Choroid plexus epithelial cell (primary cell): ENCODE measurements at regions not wholly inside any gene's neighbourhood (a gene's known extent, or its start where the extent isn't known, plus 50 kb on each side); places are given as distances from the start of the nearest gene placed in this dataset.
"Not testable (repeated sequence)": the region's sequence is repeated elsewhere in the genome, so short reads cannot be mapped to it uniquely, and the experiment has no call there.

Experiments
- DNase-seq: peaks from one replicate; pipeline ENCODE4 v3.0.0-alpha.2; 2010; ENCODE audit warnings: low read depth
- H3K4me3 ChIP-seq: 2 replicates; pipeline ENCODE4 v1.5.1; 2011; ENCODE audit warnings: low read depth, mild to moderate bottlenecking, control low read depth, low read length, moderate library complexity
- TF ChIP-seq, protein P1 (sequence below): conservative IDR thresholded peaks from 2 replicates; pipeline ENCODE4 v1.5.1; 2011; ENCODE audit warnings: low read depth, mild to moderate bottlenecking, control low read depth, inconsistent platforms, low read length, moderate library complexity

DNA sequence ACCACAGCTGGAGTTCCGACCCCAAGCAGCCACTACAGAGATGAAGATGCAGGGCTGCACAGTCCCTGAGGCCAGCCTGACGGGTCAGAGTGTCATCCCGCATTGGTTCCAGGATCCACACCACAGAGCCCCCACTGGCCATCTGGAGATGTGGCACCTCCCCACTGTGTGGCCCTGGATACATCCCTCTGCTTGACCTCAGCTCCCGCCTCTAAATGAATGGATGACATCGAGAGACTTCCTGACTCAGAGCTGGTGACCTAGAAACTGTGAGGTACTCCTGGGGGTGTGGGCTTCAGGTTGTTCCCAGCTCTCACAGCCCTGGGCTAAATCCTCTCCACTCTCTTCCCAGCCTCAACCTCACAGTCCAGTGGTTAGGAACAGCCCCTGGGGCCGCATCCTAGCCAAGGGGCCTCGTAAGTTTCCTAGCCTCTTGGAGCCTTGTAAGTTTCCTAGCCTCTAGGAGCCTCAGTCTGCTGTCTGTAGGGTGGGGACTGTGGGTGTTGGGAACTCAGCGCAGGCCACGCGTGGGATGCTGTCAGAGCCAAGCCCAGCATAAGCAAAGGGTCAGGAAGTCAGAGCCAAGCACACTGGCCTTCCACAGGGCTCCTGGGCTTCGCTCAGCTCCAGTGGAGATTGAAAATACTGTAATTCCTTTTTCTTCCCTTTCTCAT, 87.5 kb upstream of the RUNX3 start:
- DNase-seq: peak; percentile 79
- TF ChIP-seq, protein P1, sequence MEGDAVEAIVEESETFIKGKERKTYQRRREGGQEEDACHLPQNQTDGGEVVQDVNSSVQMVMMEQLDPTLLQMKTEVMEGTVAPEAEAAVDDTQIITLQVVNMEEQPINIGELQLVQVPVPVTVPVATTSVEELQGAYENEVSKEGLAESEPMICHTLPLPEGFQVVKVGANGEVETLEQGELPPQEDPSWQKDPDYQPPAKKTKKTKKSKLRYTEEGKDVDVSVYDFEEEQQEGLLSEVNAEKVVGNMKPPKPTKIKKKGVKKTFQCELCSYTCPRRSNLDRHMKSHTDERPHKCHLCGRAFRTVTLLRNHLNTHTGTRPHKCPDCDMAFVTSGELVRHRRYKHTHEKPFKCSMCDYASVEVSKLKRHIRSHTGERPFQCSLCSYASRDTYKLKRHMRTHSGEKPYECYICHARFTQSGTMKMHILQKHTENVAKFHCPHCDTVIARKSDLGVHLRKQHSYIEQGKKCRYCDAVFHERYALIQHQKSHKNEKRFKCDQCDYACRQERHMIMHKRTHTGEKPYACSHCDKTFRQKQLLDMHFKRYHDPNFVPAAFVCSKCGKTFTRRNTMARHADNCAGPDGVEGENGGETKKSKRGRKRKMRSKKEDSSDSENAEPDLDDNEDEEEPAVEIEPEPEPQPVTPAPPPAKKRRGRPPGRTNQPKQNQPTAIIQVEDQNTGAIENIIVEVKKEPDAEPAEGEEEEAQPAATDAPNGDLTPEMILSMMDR: peak; percentile 28
- H3K4me3 ChIP-seq: no peak overlapping the region

DNA sequence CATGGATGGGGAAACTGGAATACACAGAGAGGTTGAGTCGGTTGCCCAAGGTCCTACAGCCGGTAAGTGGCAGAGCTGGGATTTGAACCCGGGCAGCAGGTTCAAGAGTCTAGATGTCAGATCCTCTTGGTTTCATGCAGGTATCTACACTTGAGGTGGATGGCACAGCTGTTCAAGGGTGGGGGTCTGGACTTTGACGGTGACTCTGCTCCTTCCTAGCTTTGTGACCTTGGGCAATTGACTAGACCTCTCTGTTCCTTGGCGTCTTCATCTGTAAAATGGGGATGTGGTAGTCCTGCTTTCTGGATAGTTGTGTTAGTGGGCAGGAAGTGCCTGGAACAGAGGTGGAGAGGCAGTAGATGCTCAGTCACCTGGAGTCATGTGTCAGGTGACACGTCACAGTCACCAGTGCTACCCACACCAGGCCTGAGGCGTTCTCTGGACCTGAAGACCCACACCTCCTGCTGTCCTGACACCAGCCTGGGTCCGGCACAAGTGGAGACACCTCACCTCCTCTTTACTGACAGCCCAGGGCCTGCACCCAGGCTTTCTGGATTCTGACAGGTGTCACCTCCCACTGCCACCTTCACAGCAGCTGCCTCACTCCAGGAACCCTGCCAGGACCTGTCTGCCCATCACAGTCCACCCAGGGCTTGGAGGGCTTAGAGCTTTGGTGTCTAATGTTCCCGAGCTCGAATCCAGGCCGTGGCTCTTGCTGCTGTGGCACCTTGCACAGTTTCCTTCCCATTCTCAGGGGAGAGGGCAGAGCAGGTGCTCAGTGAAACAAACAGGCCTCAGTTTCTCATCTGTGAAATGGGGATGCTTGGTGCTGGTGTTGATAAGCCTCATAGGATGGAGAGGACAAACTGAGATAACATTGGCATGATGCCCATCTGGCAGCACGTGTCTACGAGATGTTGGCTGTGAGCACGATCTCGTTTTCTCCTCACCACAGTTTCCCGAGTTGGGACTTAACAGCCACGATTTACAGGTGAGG, 83.2 kb upstream of the RUNX3 start:
- H3K4me3 ChIP-seq: no peak overlapping the region
- TF ChIP-seq, protein P1: no peak
- no peak for DNase-seq

DNA sequence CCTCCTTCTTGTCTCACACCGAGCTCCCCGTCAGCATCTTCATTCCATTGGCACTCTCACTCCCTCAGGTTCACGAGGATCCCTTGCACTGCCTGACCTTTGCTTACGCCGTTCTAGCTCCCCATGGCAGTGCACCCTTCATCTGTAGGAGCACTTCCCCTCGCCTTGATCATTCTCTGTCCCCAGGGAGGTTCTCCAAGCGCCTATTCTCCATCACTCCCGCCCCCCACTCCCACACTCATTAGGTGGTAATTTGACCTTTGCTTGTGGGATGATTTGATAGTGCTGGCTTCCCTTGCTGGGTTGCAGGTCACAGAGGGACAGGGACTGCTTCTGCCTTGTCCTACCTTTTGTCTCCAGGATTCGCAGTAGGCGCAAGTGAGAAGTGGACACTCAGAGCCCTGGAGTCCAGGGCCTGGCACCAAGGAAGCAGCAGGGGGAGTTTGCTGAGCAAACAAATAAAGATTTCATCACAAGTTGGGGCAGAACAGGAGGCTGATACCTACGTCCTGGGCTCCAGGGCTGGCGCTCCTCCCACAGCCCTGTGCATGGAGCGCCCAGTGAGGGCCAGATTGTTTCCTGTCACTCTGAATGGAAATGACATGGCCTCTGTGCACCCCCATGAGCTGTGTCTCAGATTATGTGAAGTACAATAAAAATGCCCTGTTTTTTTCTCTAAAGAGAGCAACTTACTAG, 82.0 kb upstream of the RUNX3 start:
- TF ChIP-seq, protein P1: peak; percentile 14
- DNase-seq: no peak

DNA sequence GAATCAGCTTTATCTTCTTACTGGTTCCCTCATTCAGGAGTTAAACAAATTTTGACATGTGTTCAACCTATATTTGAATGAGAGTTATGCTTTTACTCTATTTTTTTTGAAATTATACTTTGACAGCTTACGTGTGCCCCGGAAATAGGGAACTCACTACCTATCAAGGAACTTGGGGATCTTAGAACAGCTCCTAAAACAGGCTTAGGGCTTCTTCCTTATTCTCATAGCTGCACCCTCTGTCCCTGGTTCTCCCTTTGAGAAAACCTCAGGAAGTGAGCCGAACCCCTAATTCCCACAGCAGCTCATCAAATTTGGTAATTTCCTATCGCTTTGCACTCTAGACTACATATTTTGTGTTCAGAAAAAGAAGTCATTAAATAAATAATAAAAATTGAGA, 81.2 kb upstream of the RUNX3 start:
- H3K4me3 ChIP-seq: no peak overlapping the region
- no peak for DNase-seq
- TF ChIP-seq, protein P1: no peak

More for the DNA sequence above, 82.0 kb upstream of the RUNX3 start:
- H3K4me3 ChIP-seq: no peak overlapping the region

DNA sequence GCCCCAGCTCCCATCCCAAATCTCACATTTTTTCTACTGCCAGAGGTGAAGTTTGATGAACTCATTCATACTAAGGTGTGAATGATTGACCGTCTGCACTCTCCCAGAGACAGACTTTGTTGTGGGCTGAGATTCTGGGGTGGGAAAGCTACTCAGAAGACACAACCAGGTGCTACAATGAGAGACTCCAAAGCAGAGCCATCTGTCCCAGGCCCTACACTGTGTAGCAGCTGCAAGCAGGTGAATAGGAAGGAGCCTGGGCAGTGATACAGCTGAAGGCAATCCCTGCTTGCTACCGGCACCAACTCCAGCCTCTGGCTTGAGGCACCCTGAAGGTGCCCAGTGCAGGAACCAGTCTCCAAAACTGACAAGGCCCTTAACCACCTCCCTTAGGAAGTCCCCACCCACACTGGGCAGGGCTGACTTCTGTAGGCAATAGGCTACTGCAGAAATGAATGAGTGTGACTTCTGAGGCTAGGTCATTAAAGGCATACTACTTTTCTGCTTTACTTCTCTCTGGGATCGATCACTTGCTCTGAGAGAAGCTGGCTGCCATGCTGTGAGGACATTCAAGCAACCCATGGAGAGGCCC, 79.7 kb upstream of the RUNX3 start:
- TF ChIP-seq, protein P1: no peak
- no peak overlapping the region for H3K4me3 ChIP-seq
- DNase-seq: no peak

DNA sequence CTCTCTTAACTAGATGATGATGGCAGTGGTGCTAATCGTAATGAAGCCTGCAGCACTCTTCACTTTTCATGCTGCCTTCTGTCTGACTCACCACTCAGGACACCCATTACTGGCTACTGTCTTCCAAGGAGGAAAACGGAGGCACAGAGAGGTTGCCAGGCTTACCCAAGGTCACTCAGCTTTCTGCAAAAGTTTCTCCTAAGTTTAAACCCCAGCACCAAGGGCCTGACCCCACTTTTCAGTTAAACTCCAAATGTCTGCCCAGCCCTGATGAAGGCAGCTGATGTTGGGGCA, 78.1 kb upstream of the RUNX3 start:
- H3K4me3 ChIP-seq: no peak overlapping the region
- no peak for DNase-seq
- TF ChIP-seq, protein P1: no peak

DNA sequence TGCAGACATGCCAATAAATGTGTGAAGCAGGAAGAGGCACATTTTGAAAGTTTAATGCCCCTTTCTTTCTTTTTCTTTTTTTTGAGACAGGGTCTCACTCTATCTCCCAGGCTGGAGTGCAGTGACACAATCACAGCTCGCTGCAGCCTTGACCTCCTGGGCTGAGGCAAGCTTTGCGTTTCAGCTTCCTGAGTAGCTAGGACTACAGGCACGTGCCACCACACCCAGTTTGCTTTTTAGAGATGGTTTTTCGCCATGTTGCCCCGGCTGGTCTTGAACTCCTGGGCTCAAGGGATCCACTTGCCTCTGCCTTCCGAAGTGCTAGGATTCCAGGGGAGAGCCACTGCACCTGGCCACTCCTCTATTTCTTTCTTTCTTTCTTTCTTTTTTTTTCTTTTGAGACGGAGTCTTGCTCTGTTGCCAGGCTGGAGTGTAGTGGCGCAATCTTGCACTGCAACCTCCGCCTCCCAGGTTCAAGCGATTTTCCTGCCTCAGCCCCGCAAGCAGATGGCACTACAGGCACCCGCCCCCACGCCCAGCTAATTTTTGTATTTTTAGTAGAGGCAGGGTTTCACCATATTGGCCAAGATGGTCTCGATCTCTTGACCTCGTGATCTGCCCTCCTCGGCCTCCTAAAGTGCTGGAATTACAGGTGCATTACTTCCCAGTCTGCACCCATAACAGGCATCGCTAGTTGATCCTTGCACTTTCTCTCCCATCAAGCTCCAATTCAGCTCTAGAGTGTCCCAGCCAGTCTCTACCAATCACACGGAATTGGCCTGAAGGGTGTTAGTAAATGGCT, 77.5 kb upstream of the RUNX3 start:
- DNase-seq, H3K4me3 ChIP-seq: not testable (repeated sequence)
